Adrenal gland (tissue), 5 donors: ENCODE measurements at regions not wholly inside any gene's neighbourhood (a gene's known extent, or its start where the extent isn't known, plus 50 kb on each side); places are given as distances from the start of the nearest gene placed in this dataset.

Source experiments
- CTCF ChIP-seq, 6 experiments: fragments of 450-650 bp in 4 of 6; fragments of 200-600 bp in 2 of 6; sonication (generic) in 1 of 6; IDR thresholded peaks; 1 replicate in 5 of 6; 2 replicates in 1 of 6; pipeline versions ENCODE4 v1.5.1 to v1.8.0; 2016 to 2021; ENCODE audit warnings: antibody characterized with exemption in 6 of 6, mild to moderate bottlenecking in 2 of 6, moderate library complexity in 1 of 6
- POLR2A ChIP-seq, 2 donors: fragments of 450-650 bp; IDR thresholded peaks; one replicate each; pipeline ENCODE4 v1.6.1; 2017; ENCODE audit warnings: antibody characterized with exemption in 2 of 2, mild to moderate bottlenecking in 2 of 2, moderate library complexity in 1 of 2
- donor health status: DM: no; HTN: no; CAD: no.

GRCh38 chrX:106468433-106468832 lies 143.3 kb upstream of the RADX start:
- no peak for TF ChIP-seq CTCF (IDR thresholded peaks at IDR 0.05)
- TF ChIP-seq POLR2A (IDR thresholded peaks at IDR 0.05), result no peak
